Body of pancreas (tissue), 4 donors: ENCODE measurements at regions not wholly inside any gene's neighbourhood (a gene's known extent, or its start where the extent isn't known, plus 50 kb on each side); places are given as distances from the start of the nearest gene placed in this dataset.

Experiments used
- ATAC-seq: fragments of 150-250 bp; one replicate; pipeline ENCODE4 v1.9.1; 2016
- DNase-seq, 4 donors: peaks; one replicate each; pipeline ENCODE4 v3.0.0-alpha.2; 2019
- H3K27ac ChIP-seq, 4 donors: fragments of 200-600 bp; sonication (generic); 1 replicate in 3 of 4; 2 replicates in 1 of 4; pipeline versions ENCODE4 v1.5.1 to v1.6.1; 2016 to 2019; ENCODE audit warnings: mild to moderate bottlenecking in 1 of 4, mixed read lengths in 1 of 4, moderate library complexity in 1 of 4
- H3K27me3 ChIP-seq, 2 donors: fragments of 200-600 bp; sonication (generic); one replicate each; pipeline ENCODE4 v1.6.0; 2016; ENCODE audit warnings: mild to moderate bottlenecking in 1 of 2
- H3K36me3 ChIP-seq, 2 donors: fragments of 200-600 bp; sonication (generic); replicated peaks in 1 of 2; 2 replicates each; pipeline ENCODE4 v1.5.1; 2016; ENCODE audit warnings: low read depth in 2 of 2; ENCODE audit not compliant: insufficient read depth in 1 of 2
- H3K4me1 ChIP-seq: fragments of 200-600 bp; sonication (generic); one replicate; pipeline ENCODE4 v1.6.0; 2016
- H3K4me3 ChIP-seq, 2 donors: fragments of 200-600 bp; sonication (generic); 1 replicate in 1 of 2; 2 replicates in 1 of 2; pipeline ENCODE4 v1.5.1; 2016 to 2019
- H3K9me3 ChIP-seq, 3 donors: fragments of 200-600 bp; sonication (generic); 1 replicate in 2 of 3; 2 replicates in 1 of 3; pipeline ENCODE4 v1.5.1; 2016
- POLR2A ChIP-seq, 3 donors: fragments of 450-650 bp; IDR thresholded peaks; one replicate each; pipeline ENCODE4 v1.6.1; 2016; ENCODE audit warnings: antibody characterized with exemption in 3 of 3, mild to moderate bottlenecking in 2 of 3
- WGBS, 2 donors: methylation state at CpG; one replicate each; pipeline ENCODE4 v1.1.5; 2017; 5-methylcytosine and 5-hydroxymethylcytosine counted together
- intact Hi-C: fragments of 100-400 bp; cut with DNase I; formaldehyde crosslinking; loops from one replicate; pipeline ENCODE4 v1.15.1; 2023
- TF ChIP-seq, protein P1 (sequence below), 7 experiments: fragments of 450-650 bp in 4 of 7; fragments of 200-600 bp in 3 of 7; sonication (generic) in 3 of 7; IDR thresholded peaks; one replicate each; pipeline ENCODE4 v1.5.1; 2016 to 2019; ENCODE audit warnings: antibody characterized with exemption in 7 of 7

DNA sequence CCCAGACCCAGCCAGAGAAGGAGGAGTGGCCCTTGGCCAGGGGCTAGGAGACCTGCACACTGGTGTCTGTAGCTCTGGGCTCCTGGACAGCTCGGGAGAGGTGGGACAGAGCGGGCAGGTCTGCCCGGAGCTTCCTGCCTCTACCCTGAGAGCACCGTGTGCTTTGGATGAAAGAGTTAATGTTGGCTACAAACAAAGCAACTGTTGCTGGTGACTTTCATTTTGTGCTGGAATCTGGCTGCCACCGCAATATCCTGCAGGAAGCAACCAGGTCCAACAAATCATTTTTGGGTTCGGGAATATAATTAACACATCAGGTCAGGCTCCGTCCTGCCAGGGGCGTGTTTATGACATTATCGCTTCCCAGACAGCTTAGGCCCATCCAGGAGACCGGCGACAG is 441.8 kb upstream of the MKI67 start:
- H3K36me3 ChIP-seq, result no peaks in the 10 kb centered on the region
- DNase-seq, result no peak
- no peak overlapping the region for H3K27ac ChIP-seq
- ATAC-seq, result no peak
- H3K4me1 ChIP-seq, result no peaks in the 10 kb centered on the region
- TF ChIP-seq POLR2A (IDR thresholded peaks at IDR 0.05), result no peak
- TF ChIP-seq, protein P1, sequence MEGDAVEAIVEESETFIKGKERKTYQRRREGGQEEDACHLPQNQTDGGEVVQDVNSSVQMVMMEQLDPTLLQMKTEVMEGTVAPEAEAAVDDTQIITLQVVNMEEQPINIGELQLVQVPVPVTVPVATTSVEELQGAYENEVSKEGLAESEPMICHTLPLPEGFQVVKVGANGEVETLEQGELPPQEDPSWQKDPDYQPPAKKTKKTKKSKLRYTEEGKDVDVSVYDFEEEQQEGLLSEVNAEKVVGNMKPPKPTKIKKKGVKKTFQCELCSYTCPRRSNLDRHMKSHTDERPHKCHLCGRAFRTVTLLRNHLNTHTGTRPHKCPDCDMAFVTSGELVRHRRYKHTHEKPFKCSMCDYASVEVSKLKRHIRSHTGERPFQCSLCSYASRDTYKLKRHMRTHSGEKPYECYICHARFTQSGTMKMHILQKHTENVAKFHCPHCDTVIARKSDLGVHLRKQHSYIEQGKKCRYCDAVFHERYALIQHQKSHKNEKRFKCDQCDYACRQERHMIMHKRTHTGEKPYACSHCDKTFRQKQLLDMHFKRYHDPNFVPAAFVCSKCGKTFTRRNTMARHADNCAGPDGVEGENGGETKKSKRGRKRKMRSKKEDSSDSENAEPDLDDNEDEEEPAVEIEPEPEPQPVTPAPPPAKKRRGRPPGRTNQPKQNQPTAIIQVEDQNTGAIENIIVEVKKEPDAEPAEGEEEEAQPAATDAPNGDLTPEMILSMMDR (IDR thresholded peaks at IDR 0.05), result no peak
- H3K4me3 ChIP-seq, result no peak overlapping the region
- H3K9me3 ChIP-seq, result no peaks in the 10 kb centered on the region
- WGBS, 2 donors, result 56 to 75% methylated on average over 7 to 11 of the region's 11 CpGs
- no peaks in the 10 kb centered on the region for H3K27me3 ChIP-seq
- intact Hi-C loops, result no loop called here

DNA sequence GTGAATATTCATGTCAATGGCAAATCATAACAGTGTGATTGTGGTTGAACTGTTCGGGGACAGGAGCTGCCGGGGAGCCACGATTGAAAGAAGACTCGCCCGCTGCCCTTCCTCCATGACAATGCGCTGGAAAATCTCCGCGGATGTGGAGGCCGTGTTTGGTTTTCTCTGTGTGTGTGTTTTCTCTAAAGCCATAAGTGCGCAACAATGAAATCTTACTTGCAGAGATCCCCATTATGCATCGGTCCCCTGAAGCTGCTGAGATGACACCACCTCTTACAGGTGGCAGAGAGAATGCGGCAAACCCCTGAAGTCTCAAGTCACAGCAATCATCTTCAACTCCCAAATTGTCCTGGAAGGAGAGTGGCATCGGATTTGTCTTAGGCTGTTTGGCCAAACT is 442.3 kb upstream of the MKI67 start:
- DNase-seq (no peak), ATAC-seq (no peak)
- 84 to 85% methylated on average over 13 of the region's 13 CpGs for WGBS, 2 donors
- intact Hi-C loops, result no loop called here
- Histone ChIP-seq H3K9me3 (no peaks in the 10 kb centered on the region), H3K27ac (no peak overlapping the region), H3K27me3 (no peaks in the 10 kb centered on the region), H3K4me1 (no peaks in the 10 kb centered on the region), H3K36me3 (no peaks in the 10 kb centered on the region), H3K4me3 (no peak overlapping the region)
- TF ChIP-seq, protein P1 (IDR thresholded peaks at IDR 0.05), result no peak
- TF ChIP-seq POLR2A (IDR thresholded peaks at IDR 0.05), result no peak

DNA sequence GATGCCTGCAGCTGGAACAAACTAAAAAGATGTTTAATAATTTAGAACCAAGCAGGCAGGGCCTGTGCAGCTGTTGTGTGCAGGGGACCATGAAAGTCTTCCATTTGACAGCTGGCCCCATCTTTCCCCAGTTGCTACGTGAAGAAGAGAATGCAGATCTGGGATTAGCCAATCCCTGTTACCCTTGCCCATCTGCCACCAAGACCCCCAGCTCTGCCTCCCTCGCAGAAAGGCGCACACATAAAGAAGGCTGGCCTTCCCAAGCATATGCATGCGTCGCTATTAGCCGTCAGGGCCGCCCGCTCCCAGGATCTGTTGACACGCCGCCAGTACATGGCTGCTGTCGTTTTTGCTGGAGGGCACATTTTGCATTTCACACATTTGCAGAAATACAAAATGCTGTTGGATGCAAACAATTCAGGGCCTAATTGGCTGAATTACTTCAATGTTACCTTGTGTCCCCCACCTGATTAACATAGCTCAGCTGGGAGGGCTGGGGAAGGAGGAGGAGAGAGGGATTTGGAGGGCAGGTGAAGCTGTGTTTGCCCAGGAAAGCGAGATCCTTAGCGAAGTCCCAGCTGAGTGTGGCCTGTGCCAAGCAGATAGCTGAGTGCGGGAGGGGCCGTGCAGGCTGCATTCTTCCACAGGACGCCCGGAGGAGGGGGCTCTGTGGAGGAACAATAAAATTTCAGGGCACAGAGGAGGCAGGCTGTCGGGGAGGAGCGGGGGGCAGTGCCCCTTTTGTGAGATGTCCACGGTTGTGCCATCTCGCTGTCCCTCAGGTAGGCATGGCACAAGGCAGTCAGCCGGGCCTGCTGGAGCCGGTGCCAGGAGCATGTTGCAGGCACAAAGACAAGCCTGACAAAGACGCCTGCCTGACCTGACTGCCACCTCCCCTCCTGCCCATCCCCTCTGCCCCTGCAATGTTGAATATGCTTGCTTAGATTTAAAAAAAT is 443.0 kb upstream of the MKI67 start:
- Histone ChIP-seq H3K4me3 (no peak overlapping the region), H3K4me1 (no peaks in the 10 kb centered on the region), H3K9me3 (no peaks in the 10 kb centered on the region), H3K36me3 (no peaks in the 10 kb centered on the region), H3K27me3 (no peaks in the 10 kb centered on the region), H3K27ac (no peak overlapping the region)
- whole genome bisulfite sequencing, 2 donors, result 66 to 70% methylated on average over 24 of the region's 24 CpGs
- ATAC-seq (no peak), DNase-seq (no peak)
- intact Hi-C loops, result no loop called here
- TF ChIP-seq, protein P1 (IDR thresholded peaks at IDR 0.05), result no peak
- no peak for TF ChIP-seq POLR2A (IDR thresholded peaks at IDR 0.05)

DNA sequence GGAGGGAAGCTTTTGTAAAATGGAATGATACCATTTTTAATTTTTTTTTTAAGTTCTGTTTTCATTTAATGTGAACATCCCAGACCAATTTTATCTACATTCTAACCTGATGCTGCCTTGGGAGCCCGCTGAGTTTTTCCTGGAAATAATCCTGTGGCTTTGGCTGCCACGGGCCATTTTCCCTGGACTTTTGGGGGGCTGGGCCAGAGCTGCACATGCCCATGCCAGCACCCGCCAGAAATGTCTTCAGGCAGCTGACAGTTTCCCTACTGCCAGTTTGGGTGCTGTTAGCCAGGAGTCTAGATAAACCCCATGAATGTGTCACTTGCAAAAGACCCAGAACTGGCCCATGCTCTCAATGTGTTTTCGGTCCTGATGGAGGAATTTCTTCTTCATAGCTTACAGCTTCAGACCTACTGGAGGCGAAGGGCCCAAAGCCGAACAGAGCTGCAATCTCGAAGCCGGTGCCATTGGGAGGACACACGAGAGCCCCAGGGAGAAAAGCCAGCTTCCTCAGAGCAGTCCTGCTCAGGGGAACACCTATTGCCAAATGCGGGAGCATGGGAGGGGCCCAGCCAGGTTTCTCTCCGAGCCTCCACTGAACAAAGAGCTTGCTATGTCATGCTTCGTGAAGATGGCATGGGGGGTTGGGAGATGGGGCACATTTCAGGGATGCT is 444.2 kb upstream of the MKI67 start:
- no peak for DNase-seq
- 62 to 71% methylated on average over 5 to 12 of the region's 12 CpGs for WGBS, 2 donors
- TF ChIP-seq, protein P1 (IDR thresholded peaks at IDR 0.05), result no peak
- TF ChIP-seq POLR2A (IDR thresholded peaks at IDR 0.05), result no peak
- intact Hi-C loops, result no loop called here
- H3K4me1 ChIP-seq, result no peaks in the 10 kb centered on the region
- no peaks in the 10 kb centered on the region for H3K9me3 ChIP-seq
- H3K27me3 ChIP-seq, result no peaks in the 10 kb centered on the region
- H3K36me3 ChIP-seq, result no peaks in the 10 kb centered on the region
- H3K4me3 ChIP-seq, result no peak overlapping the region
- H3K27ac ChIP-seq, result no peak overlapping the region
- ATAC-seq, result no peak
